MM.1S (cell line): ENCODE measurements at regions not wholly inside any gene's neighbourhood (a gene's known extent, or its start where the extent isn't known, plus 50 kb on each side); places are given as distances from the start of the nearest gene placed in this dataset.

Experiments used
- EZH2 ChIP-seq: fragments of 300-600 bp; sonication (generic); optimal IDR thresholded peaks from 2 replicates; pipeline ENCODE3; 2017; ENCODE audit warnings: low read depth, mild to moderate bottlenecking, antibody characterized with exemption, low read length, mixed read lengths
- EZH2phosphoT487 ChIP-seq: fragments of 300-600 bp; sonication (generic); IDR thresholded peaks from 2 replicates; pipeline ENCODE4 v1.6.1; 2018; ENCODE audit warnings: antibody characterized with exemption, low read length
- TF ChIP-seq, protein P1 (sequence below): fragments of 300-600 bp; sonication (generic); IDR thresholded peaks from 2 replicates; pipeline ENCODE4 v1.5.1; 2016; ENCODE audit warnings: antibody characterized with exemption, low read length, mixed read lengths

DNA sequence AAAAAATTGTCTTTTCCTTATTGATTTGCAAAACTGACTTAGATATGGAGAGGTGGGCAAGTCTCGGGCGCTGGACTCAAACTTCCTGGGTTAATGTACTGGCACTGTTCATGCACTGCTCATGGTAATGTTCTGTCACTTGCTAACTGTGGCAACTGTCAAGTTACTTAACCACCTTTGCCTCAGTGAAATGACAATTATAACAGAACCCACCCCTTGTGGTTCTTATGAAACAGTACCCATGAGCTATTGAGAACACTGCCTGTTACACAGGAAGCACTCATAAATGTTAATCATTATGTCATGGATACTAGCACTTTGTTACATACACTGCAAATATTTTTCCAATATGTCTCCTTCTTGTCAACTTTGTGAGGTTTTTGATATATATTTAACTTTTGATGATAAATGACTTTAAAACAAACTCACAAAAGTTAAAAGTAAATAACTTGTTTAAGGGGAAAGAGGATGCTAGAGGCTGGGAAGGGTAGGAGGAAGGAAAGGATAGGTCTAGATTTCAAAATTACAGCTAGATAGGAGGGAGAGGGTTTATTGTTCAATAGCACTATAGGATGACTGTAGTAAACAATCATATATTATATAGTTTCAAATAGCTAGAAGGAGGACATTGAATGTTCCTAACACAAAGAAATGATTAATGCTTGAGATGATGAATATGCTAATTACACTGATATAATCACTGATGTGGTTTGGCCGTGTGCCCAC is 342.5 kb downstream of the ADGRL2 start:
- no peak for TF ChIP-seq EZH2phosphoT487
- TF ChIP-seq, protein P1, sequence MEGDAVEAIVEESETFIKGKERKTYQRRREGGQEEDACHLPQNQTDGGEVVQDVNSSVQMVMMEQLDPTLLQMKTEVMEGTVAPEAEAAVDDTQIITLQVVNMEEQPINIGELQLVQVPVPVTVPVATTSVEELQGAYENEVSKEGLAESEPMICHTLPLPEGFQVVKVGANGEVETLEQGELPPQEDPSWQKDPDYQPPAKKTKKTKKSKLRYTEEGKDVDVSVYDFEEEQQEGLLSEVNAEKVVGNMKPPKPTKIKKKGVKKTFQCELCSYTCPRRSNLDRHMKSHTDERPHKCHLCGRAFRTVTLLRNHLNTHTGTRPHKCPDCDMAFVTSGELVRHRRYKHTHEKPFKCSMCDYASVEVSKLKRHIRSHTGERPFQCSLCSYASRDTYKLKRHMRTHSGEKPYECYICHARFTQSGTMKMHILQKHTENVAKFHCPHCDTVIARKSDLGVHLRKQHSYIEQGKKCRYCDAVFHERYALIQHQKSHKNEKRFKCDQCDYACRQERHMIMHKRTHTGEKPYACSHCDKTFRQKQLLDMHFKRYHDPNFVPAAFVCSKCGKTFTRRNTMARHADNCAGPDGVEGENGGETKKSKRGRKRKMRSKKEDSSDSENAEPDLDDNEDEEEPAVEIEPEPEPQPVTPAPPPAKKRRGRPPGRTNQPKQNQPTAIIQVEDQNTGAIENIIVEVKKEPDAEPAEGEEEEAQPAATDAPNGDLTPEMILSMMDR: no peak
- no peak for TF ChIP-seq EZH2
